ENCODE measurements at regions not wholly inside any gene's neighbourhood (a gene's known extent, or its start where the extent isn't known, plus 50 kb on each side); places are given as distances from the start of the nearest gene placed in this dataset.

DNA sequence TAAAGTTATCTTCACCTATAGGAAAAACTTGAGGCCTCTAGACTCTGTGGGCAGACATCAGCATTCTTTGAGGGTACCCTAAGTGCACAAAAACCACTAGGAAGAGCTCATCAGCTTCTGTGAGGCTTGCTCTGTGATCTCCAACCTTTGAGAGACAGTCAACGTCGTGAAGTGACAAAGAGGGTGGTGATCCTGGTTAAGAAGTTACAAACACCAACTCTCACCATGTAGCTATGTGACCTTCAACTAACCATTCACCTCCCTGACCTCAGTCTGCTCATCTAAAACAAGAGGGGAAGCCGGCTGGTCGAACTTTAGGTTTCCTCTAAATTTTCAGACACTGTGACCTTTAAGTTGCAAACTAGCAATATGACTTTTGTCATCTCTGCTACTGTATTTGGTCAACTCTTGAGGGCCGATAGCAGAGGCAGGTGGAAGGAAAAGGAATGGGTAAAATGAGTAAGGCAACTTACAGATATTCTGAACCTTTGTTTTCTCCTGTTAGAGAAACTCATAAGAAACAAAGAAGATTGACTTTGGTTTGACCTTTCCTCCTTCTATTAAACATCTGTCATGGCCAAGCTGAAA, 103.2 kb upstream of the PARP11 start:
- DNase-seq (ENCODE audit: low read depth, low spot score): no peak
- in situ Hi-C loops (cut with HindIII; ENCODE audit: low pct_unique_long_range_greater_than_20kb, low sequenced_read_pairs): no loop called here

- in situ Hi-C loops (cut with HindIII; ENCODE audit: low pct_unique_long_range_greater_than_20kb, low sequenced_read_pairs): no loop called here
- no peak for DNase-seq (ENCODE audit: low read depth, low spot score)
Observed at GRCh38 chr12:3975652-3976051, 102.5 kb upstream of the PARP11 start.

DNA sequence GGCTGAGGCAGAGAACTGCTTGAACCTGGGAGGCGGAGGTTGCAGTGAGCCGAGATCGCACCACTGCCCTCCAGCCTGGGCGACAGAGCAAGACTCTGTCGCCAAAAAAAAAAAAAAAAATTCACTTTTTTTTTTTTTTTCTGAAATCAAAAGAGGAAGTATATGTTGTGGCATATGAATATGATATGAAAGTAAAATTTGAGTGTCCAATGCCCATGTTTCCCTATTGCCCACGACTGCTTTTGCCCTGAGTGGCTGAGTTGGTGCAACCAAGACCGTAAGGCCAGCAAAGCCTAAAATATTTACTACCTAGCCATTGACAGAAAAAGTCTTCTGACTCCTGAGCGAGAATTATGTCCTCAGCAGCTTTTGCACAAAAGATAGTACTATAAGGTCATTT, 101.7 kb upstream of the PARP11 start:
- in situ Hi-C loops (cut with HindIII; ENCODE audit: low pct_unique_long_range_greater_than_20kb, low sequenced_read_pairs): no loop called here
- no peak for DNase-seq (ENCODE audit: low read depth, low spot score)

DNA sequence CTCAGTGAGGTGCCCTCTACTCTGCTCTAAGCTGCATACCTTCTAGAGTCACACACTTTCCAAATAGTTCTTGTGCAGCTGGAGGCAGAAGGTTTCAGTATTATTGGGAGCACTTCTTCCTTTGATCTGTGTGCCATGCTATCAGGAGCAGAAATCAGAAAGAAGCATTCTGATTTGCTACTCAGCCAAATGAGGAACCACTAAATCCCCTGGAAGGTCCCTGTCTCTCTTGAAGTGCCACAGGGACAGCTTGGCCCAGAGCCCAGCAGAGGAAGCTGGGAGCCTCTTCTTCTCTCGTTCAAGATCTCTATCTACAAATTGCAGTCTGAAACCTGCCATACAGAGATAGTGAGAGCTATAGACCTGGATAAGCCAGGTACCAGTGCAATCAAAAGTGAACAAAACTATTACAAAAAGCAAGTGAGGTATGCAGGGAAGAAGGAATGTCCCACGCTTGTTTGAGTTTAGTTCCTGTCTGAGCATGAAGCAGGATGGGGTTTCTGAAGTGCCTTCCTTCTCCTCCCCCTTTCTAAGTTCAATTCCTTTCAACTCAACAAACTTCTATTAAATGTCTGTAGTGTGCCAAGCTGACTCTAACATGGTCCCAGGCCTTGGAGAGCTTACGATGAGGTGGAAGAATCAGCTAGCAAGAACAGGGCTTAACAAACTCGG, 100.9 kb upstream of the PARP11 start:
- in situ Hi-C loops (cut with HindIII; ENCODE audit: low pct_unique_long_range_greater_than_20kb, low sequenced_read_pairs): no loop called here

GRCh38 chr12:3973269-3973884, 100.2 kb upstream of the PARP11 start:
- in situ Hi-C loops (cut with HindIII; ENCODE audit: low pct_unique_long_range_greater_than_20kb, low sequenced_read_pairs): no loop called here
- DNase-seq (ENCODE audit: low read depth, low spot score): no peak

More for the DNA sequence above, 100.9 kb upstream of the PARP11 start:
- no peak for DNase-seq (ENCODE audit: low read depth, low spot score)

- DNase-seq (ENCODE audit: low read depth, low spot score): no peak
- in situ Hi-C loops (cut with HindIII; ENCODE audit: low pct_unique_long_range_greater_than_20kb, low sequenced_read_pairs): no loop called here
Observed at GRCh38 chr12:3972576-3972975, 99.4 kb upstream of the PARP11 start.

DNA sequence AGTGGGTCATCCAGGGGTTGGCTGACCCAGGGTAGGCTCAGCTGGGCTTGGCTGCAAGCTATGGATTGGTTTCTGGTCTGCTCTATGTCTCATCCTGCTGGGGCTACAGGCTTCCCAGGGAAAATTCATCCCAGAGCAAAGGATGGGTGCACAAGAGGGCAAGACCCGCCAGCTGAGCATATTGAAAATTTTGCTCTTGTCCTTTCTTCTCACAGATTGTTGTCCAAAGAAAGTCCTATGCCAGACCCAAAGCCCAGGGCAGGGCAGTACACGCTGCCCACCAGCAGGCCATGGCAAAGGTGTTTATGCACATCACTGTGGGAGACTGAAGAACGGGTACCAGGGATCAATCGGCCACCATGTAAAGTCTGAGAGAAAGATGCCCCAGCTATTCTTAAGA, 95.3 kb upstream of the PARP11 start:
- in situ Hi-C loops (cut with HindIII; ENCODE audit: low pct_unique_long_range_greater_than_20kb, low sequenced_read_pairs): no loop called here
- DNase-seq (ENCODE audit: low read depth, low spot score): no peak

DNA sequence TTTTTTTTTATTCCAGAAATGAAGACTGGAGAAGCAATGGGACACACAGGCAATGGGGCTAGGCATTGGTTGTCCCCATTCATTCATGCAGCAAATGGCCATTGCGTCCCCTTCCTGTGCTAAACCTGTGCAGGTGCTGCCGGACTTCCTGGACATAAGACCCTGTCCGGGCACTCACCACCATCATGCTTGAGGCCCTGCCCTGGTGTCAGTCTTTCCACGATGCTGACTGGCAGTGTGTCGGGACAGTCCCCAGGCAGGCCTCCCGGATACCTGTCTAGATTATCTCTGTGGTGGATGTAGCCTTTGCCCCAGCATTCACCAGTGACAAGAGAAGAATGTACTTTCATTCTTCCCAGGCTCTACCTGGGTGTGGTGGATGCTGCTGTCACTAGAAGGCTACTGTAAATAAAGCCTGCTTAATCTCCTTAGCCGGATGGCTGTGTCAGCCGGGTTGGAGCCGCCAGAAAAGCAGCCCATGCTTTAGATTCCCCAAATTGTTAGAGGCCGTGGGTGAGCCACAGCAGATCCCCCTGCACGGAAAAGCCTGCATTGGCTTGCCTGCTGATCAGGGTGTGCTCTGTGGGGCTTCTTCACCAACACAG, 94.5 kb upstream of the PARP11 start:
- in situ Hi-C loops (cut with HindIII; ENCODE audit: low pct_unique_long_range_greater_than_20kb, low sequenced_read_pairs): no loop called here
- DNase-seq (ENCODE audit: low read depth, low spot score): no peak

DNA sequence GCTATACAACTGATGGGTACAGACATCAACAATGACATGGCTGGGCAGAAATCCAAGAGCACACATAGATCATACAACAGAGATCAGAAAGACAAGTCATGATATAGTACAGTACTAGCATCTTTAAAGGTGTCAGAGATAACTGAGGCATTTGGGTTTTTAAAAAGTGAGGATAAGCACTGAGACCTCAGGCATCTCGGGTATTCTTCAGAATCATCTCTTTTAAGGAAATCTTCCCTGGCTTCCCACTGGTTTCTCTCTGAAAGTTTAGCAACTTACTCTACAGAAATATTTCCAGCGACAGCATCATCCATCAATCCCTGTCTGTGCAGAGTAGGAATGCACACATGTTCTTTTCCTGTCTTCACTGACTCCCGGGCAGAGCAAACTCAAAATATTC, 93.2 kb upstream of the PARP11 start:
- in situ Hi-C loops (cut with HindIII; ENCODE audit: low pct_unique_long_range_greater_than_20kb, low sequenced_read_pairs): no loop called here

GRCh38 chr12:3965046-3965445, 91.8 kb upstream of the PARP11 start:
- in situ Hi-C loops (cut with HindIII; ENCODE audit: low pct_unique_long_range_greater_than_20kb, low sequenced_read_pairs): no loop called here
- no peak for DNase-seq (ENCODE audit: low read depth, low spot score)

More for the DNA sequence above, 93.2 kb upstream of the PARP11 start:
- DNase-seq (ENCODE audit: low read depth, low spot score): no peak

GRCh38 chr12:3964439-3964838, 91.2 kb upstream of the PARP11 start:
- in situ Hi-C loops (cut with HindIII; ENCODE audit: low pct_unique_long_range_greater_than_20kb, low sequenced_read_pairs): no loop called here
- peak; percentile 47 for DNase-seq (ENCODE audit: low read depth, low spot score)

GRCh38 chr12:3962631-3963483, 89.7 kb upstream of the PARP11 start:
- no peak for DNase-seq (ENCODE audit: low read depth, low spot score)
- in situ Hi-C loops (cut with HindIII; ENCODE audit: low pct_unique_long_range_greater_than_20kb, low sequenced_read_pairs): no loop called here

- in situ Hi-C loops (cut with HindIII; ENCODE audit: low pct_unique_long_range_greater_than_20kb, low sequenced_read_pairs): no loop called here
- no peak for DNase-seq (ENCODE audit: low read depth, low spot score)
Observed at GRCh38 chr12:3961591-3961990, 88.4 kb upstream of the PARP11 start.

GRCh38 chr12:3959799-3960560, 86.8 kb upstream of the PARP11 start:
- in situ Hi-C loops (cut with HindIII; ENCODE audit: low pct_unique_long_range_greater_than_20kb, low sequenced_read_pairs): no loop called here
- no peak for DNase-seq (ENCODE audit: low read depth, low spot score)

GRCh38 chr12:3958534-3958933, 85.3 kb upstream of the PARP11 start:
- DNase-seq (ENCODE audit: low read depth, low spot score): no peak
- in situ Hi-C loops (cut with HindIII; ENCODE audit: low pct_unique_long_range_greater_than_20kb, low sequenced_read_pairs): no loop called here

DNA sequence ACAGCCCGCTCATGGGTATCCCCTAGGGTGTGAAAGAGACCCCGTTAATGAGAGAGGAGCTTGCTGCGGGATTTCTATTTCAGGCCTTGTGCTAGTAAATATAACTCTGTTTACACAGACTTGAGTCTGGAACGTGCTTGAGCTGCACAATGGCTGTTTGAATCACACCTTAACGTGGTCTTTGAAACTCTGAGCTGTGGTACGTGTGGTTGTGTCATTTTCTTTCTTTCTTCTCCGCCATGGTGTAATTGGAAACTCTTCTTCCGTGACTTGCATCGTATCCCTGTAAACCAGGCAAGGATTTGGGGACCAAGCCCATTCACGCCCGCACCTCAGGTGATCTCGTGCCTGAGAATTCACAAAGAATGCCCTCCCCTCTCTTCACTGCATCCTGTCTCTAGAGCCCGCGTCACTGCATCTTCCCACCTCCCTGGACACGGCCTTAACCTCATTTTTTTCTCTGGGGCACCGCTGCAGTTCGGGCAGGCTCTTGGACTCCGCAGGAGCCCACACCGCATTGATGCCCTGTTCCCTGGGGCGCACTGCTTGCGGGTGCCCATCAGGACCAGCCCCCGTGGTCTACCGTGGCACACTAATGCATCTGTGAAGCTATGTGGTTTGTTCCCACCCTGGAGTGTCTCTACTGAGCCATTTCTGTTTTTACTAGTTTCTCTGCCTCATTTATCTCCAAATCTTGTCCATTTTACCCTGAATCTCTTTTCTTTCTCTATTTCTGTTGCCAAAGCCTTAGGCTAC, 78.4 kb upstream of the PARP11 start:
- in situ Hi-C loops (cut with HindIII; ENCODE audit: low pct_unique_long_range_greater_than_20kb, low sequenced_read_pairs): no loop called here

More for the DNA sequence above, 78.4 kb upstream of the PARP11 start:
- no peak for DNase-seq (ENCODE audit: low read depth, low spot score)
